NCI-H446 (cell line): ENCODE measurements at regions not wholly inside any gene's neighbourhood (a gene's known extent, or its start where the extent isn't known, plus 50 kb on each side); places are given as distances from the start of the nearest gene placed in this dataset.
A peak's percentile ranks its signal among the peaks of the same experiment; 100 is the strongest.
"Not testable (repeated sequence)": the region's sequence is repeated elsewhere in the genome, so short reads cannot be mapped to it uniquely, and the experiment has no call there.

Experiments
- DNase-seq, 2 experiments: peaks; one replicate each; lab custom pipeline; 2025; lab: John Stamatoyannopoulos, UW

DNA sequence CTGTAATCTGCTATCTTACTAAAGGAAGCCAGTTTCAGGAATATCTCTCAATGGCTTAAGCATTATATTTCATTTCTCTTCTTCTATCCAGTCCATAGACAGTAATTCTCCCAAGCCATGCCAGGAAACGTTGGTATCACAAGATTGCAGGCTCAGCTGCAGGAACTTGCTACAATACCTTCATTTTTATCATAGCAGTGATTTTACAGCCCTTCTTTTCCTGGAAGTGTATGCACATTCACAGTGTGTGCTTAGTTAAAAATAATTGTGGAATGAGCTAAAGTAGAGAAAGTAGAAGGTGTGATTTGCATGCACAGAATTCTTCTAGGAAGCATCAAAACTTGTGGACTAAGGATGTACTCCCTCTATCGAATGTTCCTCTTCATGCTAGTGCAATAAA, 647.2 kb upstream of the PTBP2 start:
- no peak for DNase-seq

GRCh38 chr1:96074876-96075577, 646.6 kb upstream of the PTBP2 start:
- DNase-seq: no peak

- DNase-seq: peak in 1 of 2 experiments; percentile 67
Measured at GRCh38 chr1:96075704-96076455, 645.7 kb upstream of the PTBP2 start.

GRCh38 chr1:96076589-96076988, 645.0 kb upstream of the PTBP2 start:
- no peak for DNase-seq

GRCh38 chr1:96079581-96079980, 642.0 kb upstream of the PTBP2 start:
- DNase-seq: peak in 1 of 2 experiments; percentile 51

- DNase-seq: no peak
Measured at GRCh38 chr1:96080925-96081324, 640.7 kb upstream of the PTBP2 start.

DNA sequence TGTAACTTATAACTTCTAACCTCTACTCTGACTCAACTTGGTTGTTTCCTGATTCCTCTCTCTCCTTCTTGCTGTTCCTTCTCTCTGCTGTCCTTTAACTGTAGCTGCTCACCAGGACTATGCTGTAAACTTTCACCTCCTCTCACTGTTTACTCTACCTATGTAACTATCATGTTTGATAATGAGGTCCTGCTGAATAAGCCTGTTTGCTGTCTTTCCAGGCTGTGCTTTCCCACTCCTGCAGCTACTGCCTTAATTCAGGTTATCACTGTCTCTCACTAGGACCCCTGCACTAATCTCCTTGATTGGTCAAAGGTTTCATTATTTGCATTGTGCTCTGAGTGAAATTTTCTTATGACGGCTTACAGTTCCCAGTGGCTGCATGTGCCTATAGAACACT, 633.9 kb upstream of the PTBP2 start:
- DNase-seq: no peak

DNA sequence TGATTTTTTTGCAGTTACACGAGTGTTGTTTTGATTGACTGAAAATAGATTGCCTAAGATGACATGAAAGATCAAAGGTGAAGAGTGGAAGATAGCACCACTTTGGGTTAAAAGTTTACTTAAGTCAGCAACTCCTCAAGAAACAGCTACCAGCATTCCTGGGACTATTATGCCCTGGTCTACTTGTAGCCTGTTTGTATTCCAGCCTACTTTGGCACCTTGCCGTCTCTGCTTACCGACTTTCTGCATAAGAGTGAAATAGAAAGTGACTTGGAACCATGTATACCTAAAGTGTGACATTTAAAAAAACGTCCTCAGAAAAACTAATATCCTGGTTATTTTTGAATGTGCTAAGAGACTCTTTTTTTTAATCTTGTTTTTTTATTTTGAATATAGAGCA, 631.5 kb upstream of the PTBP2 start:
- DNase-seq: no peak

DNA sequence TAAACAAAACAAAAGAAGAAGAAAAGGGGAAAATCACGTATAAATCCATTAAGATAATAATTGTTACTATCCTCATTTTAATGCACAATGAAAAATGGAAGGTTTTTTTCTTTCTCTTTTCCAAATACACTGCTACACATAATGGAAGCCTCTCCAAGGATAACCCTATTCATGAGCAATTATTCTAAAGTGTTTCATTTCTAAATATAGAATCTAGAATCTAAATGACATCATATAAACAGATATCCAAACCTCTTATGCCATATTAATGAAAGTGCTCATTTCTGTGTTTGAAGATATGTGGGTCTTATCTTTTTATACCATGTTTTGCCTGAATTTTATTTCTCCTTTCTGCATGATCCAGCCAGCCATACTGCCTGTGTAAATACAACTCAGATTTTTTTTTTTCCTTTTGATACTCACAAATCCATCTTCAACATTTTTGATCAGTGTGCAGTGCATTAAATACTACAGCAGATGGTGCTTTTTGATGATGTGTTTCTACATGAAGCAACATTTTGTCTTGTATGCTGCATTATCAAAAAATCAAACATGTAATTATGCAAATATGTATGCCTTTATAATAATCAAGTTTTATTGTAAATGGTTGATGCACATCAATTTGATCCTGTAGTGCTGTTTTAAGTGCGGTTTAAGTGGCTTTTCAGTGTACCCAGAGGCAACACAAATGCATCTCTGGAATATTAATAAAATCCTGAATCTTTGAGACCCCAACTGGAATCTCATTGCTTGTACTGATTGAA, 625.6 kb upstream of the PTBP2 start:
- DNase-seq: peak in 1 of 2 experiments; percentile 10

DNA sequence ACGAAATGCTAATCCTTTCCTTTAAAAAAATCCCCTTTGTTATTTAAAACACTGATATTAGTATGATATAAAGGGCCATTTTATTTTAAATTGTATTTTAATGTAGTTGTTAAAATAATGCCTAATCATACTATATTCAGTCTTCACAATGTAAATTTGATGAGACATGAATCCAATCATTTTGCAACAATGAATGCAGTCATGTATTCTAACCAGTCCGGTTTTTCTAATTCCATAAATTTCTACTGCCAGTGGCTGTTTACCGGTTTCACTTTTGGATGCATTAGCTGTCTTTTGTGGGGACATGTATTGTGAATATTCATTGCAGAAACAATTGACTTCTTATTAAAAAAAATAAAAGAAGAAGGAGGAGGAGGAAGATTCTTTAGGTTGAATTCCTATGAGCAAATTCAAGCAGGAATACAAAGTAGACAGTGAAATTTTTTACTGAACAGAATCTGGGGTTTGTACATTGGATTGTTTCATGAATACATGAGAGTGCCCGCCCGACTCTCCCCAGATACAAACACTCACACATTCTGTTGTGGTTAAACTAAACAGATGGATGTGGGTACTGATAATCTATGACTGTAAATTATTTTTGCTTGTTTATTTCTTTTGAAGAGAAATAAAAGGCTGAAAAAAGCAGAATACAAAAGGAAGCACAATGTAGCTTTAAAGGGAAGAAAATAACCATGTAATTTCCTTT, 624.8 kb upstream of the PTBP2 start:
- DNase-seq: no peak

DNA sequence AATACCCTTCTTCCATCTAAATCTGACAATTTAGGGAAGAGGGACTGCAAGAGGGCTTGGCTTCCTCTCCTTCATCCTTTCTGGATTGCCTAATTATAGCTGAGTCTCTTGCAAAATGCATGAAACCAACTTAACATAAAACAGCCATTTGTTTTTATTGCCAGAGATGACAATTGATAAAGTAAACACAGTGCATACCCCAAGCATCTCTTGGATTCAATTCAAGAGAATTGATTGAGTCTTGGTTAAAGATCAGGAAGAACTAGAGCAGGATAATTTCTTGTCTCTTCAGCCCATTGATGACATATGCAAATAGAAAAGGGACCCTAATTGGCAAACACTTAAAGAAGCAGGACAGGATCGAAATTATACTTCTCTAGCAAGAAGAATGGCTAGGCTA, 617.1 kb upstream of the PTBP2 start:
- no peak for DNase-seq

DNA sequence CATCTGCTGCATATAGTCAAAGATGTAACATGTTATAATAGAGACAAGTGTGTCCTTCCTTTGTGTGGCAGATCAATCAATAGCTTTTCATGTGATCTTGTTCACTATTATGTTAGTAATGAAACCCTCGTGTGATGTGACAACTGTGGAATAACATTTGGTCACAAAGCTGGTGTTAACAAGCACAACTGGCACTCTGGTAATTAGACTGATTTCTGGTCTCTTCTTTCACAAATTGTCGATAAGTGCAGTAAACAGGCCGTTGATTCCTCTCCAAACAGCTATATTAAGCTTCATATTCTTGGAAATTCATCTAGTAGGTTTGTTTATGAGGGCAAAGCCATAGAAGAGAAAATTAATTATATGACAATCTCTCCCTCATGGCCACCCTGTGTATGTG, 616.7 kb upstream of the PTBP2 start:
- no peak for DNase-seq

- no peak for DNase-seq
Measured at GRCh38 chr1:96116731-96117130, 604.9 kb upstream of the PTBP2 start.

DNA sequence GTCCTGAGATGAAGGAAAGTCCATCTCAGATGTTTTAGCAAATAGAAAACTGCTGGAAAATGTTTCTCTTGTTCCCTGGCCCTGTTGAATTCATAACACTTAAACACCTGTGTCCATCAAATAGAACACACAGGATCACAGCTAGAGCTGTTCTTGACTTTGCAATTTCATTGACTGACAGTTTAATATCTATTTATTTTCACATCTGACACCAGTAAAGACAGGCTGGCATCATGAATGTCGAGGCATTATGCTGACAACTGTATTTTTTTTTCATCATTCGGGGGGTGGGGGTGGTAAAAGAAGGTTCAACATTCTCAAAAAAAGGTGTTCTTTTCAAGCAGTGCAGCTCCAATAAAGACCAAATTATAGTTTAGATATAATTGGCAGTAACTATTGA, 591.2 kb upstream of the PTBP2 start:
- no peak for DNase-seq

DNA sequence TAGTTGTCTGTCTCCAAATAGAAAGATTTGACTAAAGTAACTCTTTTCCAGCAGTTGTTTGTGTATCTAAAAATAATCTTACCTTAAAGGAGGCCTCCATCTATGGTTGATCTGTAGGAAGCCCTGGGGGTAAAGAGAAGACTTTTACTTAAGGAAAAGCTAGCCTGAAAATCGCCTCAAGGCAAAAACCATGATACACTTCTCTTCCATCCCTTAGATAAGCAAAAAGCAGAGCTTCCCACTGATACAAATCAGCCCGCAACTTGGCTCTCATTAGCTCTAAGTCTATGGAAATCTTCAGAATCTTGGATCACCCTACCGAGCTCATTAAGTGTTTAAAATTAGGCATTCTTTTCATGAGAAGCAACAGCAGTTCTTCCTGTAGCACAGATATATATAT, 576.9 kb upstream of the PTBP2 start:
- no peak for DNase-seq

GRCh38 chr1:96145492-96145891, 576.1 kb upstream of the PTBP2 start:
- DNase-seq: no peak

DNA sequence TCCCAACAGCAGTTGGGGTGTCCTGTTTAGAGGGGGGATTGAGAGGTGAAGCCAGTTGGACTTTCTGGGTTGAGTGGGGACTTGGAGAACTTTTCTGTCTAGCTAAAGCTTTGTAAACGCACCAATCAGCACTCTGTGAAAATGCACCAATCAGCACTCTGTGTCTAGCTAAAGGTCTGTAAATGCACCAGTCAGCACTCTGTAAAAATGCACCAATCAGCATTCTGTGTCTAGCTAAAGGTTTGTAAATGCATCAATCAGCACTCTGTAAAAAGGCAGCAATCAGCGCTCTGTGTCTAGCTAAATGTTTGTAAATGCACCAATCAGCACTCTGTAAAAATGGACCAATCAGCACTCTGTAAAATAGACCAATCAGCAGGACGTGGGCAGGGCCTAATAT, 568.6 kb upstream of the PTBP2 start:
- DNase-seq: not testable (repeated sequence)

DNA sequence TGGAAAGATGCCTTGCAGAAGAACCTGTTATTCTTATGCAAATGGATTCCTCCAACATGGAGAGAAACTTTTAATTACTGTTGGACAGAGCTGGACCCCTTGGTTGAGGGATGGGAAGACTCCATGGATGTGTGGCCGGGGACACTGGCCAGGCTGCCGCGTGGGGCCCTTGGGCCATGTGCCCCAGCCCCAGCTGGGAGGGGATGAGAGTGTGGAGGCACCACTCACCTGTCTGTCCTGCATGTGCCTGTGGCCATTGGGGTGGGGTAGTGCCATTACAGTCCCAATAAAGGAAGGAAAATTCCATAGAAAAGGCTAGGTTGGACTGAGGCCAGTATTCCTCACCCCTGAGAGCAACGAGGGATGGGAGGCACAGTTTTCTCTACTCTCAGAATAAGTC, 564.5 kb upstream of the PTBP2 start:
- no peak for DNase-seq

DNA sequence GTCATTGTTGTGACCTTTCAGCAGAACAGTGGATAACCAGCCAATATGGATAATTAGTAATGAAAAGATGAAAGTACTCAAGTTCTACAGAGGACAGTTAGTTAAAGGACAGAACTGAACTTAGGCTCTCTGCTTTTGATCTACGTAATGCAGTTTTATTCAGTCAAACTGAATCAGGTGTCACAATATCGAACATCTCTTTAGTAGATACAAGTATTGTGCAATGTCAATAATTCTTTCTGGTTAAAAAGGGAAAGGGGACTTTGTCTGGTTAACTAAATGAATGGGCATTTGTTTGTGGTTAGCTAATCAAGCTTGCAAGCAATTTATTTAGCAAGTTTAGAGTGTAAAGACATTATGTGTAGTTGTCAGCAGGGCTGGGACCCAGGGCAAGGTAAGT, 562.2 kb upstream of the PTBP2 start:
- no peak for DNase-seq

- no peak for DNase-seq
Measured at GRCh38 chr1:96164053-96164452, 557.5 kb upstream of the PTBP2 start.

GRCh38 chr1:96178053-96178452, 543.5 kb upstream of the PTBP2 start:
- DNase-seq: no peak

DNA sequence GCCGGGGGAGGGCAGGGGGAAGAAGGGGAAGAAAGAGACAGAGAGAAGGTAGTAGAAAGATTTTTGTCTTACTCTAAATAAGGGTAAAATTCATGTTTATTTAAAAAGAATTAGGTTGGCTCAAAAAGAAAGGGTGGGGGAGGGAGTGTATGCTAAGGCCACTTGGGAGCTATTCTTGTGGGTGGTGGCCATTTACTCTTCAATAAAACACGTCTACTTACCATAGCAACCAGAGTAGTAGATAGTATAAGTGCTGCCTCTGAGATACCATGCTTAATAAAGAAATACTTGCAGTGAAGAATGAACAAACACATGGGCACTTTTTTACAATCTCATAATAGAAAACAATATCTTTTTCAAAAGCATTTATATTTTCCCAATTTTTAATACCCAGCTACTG, 538.1 kb upstream of the PTBP2 start:
- DNase-seq: no peak
